ENCODE measurements at regions not wholly inside any gene's neighbourhood (a gene's known extent, or its start where the extent isn't known, plus 50 kb on each side); places are given as distances from the start of the nearest gene placed in this dataset.

- H3K9me3 Mint-ChIP-seq: peaks cover 9% of the 10 kb centered on the region
- no peak overlapping the region for H3K27ac Mint-ChIP-seq
- peaks cover 6% of the 10 kb centered on the region for H3K27me3 Mint-ChIP-seq
- H3K4me1 Mint-ChIP-seq (ENCODE audit: low read depth): no peaks in the 10 kb centered on the region
- no peaks in the 10 kb centered on the region for H3K36me3 Mint-ChIP-seq (ENCODE audit: low read depth)
- no peak overlapping the region for H3K4me3 Mint-ChIP-seq
These were observed 190.6 kb downstream of the NSG2 start for GRCh38 chr5:174236070-174236469.

GRCh38 chr5:174239718-174240117, 194.2 kb downstream of the NSG2 start:
- Mint-ChIP-seq H3K27me3 (no peaks in the 10 kb centered on the region), H3K9me3 (peaks cover 11% of the 10 kb centered on the region), H3K36me3 (ENCODE audit: low read depth) (no peaks in the 10 kb centered on the region), H3K4me3 (no peak overlapping the region), H3K27ac (no peak overlapping the region), H3K4me1 (ENCODE audit: low read depth) (no peaks in the 10 kb centered on the region)

GRCh38 chr5:174242573-174242972, 197.1 kb downstream of the NSG2 start:
- Mint-ChIP-seq H3K27ac (no peak overlapping the region), H3K4me1 (ENCODE audit: low read depth) (no peaks in the 10 kb centered on the region), H3K27me3 (no peaks in the 10 kb centered on the region), H3K36me3 (ENCODE audit: low read depth) (no peaks in the 10 kb centered on the region), H3K4me3 (no peak overlapping the region), H3K9me3 (peaks cover 18% of the 10 kb centered on the region)

GRCh38 chr5:174243904-174244303, 198.4 kb downstream of the NSG2 start:
- Mint-ChIP-seq H3K4me1 (ENCODE audit: low read depth) (no peaks in the 10 kb centered on the region), H3K27me3 (no peaks in the 10 kb centered on the region), H3K36me3 (ENCODE audit: low read depth) (no peaks in the 10 kb centered on the region), H3K27ac (no peak overlapping the region), H3K9me3 (peaks cover 21% of the 10 kb centered on the region), H3K4me3 (no peak overlapping the region)

- peaks cover 15% of the 10 kb centered on the region for H3K9me3 Mint-ChIP-seq
- no peak overlapping the region for H3K27ac Mint-ChIP-seq
- no peaks in the 10 kb centered on the region for H3K27me3 Mint-ChIP-seq
- H3K36me3 Mint-ChIP-seq (ENCODE audit: low read depth): no peaks in the 10 kb centered on the region
- H3K4me1 Mint-ChIP-seq (ENCODE audit: low read depth): no peaks in the 10 kb centered on the region
- H3K4me3 Mint-ChIP-seq: no peak overlapping the region
These were observed 200.1 kb downstream of the NSG2 start for GRCh38 chr5:174245516-174246075.

- Mint-ChIP-seq H3K27ac (no peak overlapping the region), H3K4me1 (ENCODE audit: low read depth) (no peaks in the 10 kb centered on the region), H3K4me3 (no peak overlapping the region), H3K27me3 (no peaks in the 10 kb centered on the region), H3K9me3 (peaks cover 15% of the 10 kb centered on the region), H3K36me3 (ENCODE audit: low read depth) (no peaks in the 10 kb centered on the region)
These were observed 201.2 kb downstream of the NSG2 start for GRCh38 chr5:174246743-174247142.

- Mint-ChIP-seq H3K9me3 (peaks cover 15% of the 10 kb centered on the region), H3K27ac (no peak overlapping the region), H3K27me3 (no peaks in the 10 kb centered on the region), H3K4me3 (no peak overlapping the region), H3K36me3 (ENCODE audit: low read depth) (no peaks in the 10 kb centered on the region), H3K4me1 (ENCODE audit: low read depth) (no peaks in the 10 kb centered on the region)
These were observed 201.8 kb downstream of the NSG2 start for GRCh38 chr5:174247301-174247700.

- no peaks in the 10 kb centered on the region for H3K36me3 Mint-ChIP-seq (ENCODE audit: low read depth)
- no peaks in the 10 kb centered on the region for H3K4me1 Mint-ChIP-seq (ENCODE audit: low read depth)
- H3K4me3 Mint-ChIP-seq: no peak overlapping the region
- H3K27ac Mint-ChIP-seq: no peak overlapping the region
- H3K9me3 Mint-ChIP-seq: peaks cover 9% of the 10 kb centered on the region
- peaks cover 6% of the 10 kb centered on the region for H3K27me3 Mint-ChIP-seq
These were observed 205.9 kb downstream of the NSG2 start for GRCh38 chr5:174251305-174252000.

GRCh38 chr5:174252121-174252520, 206.6 kb downstream of the NSG2 start:
- Mint-ChIP-seq H3K27me3 (peaks cover 6% of the 10 kb centered on the region), H3K36me3 (ENCODE audit: low read depth) (no peaks in the 10 kb centered on the region), H3K4me1 (ENCODE audit: low read depth) (no peaks in the 10 kb centered on the region), H3K9me3 (peaks cover 11% of the 10 kb centered on the region), H3K27ac (no peak overlapping the region), H3K4me3 (no peak overlapping the region)

- peaks cover 5% of the 10 kb centered on the region for H3K9me3 Mint-ChIP-seq
- H3K27ac Mint-ChIP-seq: no peak overlapping the region
- H3K36me3 Mint-ChIP-seq (ENCODE audit: low read depth): no peaks in the 10 kb centered on the region
- H3K4me3 Mint-ChIP-seq: no peak overlapping the region
- no peaks in the 10 kb centered on the region for H3K4me1 Mint-ChIP-seq (ENCODE audit: low read depth)
- H3K27me3 Mint-ChIP-seq: peaks cover 15% of the 10 kb centered on the region
These were observed 214.4 kb downstream of the NSG2 start for GRCh38 chr5:174259696-174260420.

- H3K27ac Mint-ChIP-seq: no peak overlapping the region
- peaks cover 5% of the 10 kb centered on the region for H3K27me3 Mint-ChIP-seq
- no peak overlapping the region for H3K4me3 Mint-ChIP-seq
- no peaks in the 10 kb centered on the region for H3K4me1 Mint-ChIP-seq (ENCODE audit: low read depth)
- no peaks in the 10 kb centered on the region for H3K36me3 Mint-ChIP-seq (ENCODE audit: low read depth)
- H3K9me3 Mint-ChIP-seq: peaks cover 7% of the 10 kb centered on the region
These were observed 225.8 kb downstream of the NSG2 start for GRCh38 chr5:174271316-174271715.

GRCh38 chr5:174272671-174273070, 227.2 kb downstream of the NSG2 start:
- H3K4me3 Mint-ChIP-seq: no peak overlapping the region
- H3K36me3 Mint-ChIP-seq (ENCODE audit: low read depth): no peaks in the 10 kb centered on the region
- H3K4me1 Mint-ChIP-seq (ENCODE audit: low read depth): no peaks in the 10 kb centered on the region
- H3K27me3 Mint-ChIP-seq: peaks cover 5% of the 10 kb centered on the region
- H3K9me3 Mint-ChIP-seq: peaks cover 7% of the 10 kb centered on the region
- no peak overlapping the region for H3K27ac Mint-ChIP-seq

- Mint-ChIP-seq H3K36me3 (ENCODE audit: low read depth) (no peaks in the 10 kb centered on the region), H3K27me3 (peaks cover 5% of the 10 kb centered on the region), H3K9me3 (peaks cover 7% of the 10 kb centered on the region), H3K27ac (no peak overlapping the region), H3K4me3 (no peak overlapping the region), H3K4me1 (ENCODE audit: low read depth) (no peaks in the 10 kb centered on the region)
These were observed 227.8 kb downstream of the NSG2 start for GRCh38 chr5:174273325-174273724.

GRCh38 chr5:174275959-174276358, 230.5 kb downstream of the NSG2 start:
- peaks cover 5% of the 10 kb centered on the region for H3K27me3 Mint-ChIP-seq
- no peak overlapping the region for H3K4me3 Mint-ChIP-seq
- H3K9me3 Mint-ChIP-seq: no peaks in the 10 kb centered on the region
- no peaks in the 10 kb centered on the region for H3K4me1 Mint-ChIP-seq (ENCODE audit: low read depth)
- no peak overlapping the region for H3K27ac Mint-ChIP-seq
- H3K36me3 Mint-ChIP-seq (ENCODE audit: low read depth): no peaks in the 10 kb centered on the region

GRCh38 chr5:174281089-174281760, 235.7 kb downstream of the NSG2 start:
- Mint-ChIP-seq H3K4me3 (no peak overlapping the region), H3K9me3 (no peaks in the 10 kb centered on the region), H3K36me3 (ENCODE audit: low read depth) (no peaks in the 10 kb centered on the region), H3K27ac (no peak overlapping the region), H3K27me3 (peaks cover 8% of the 10 kb centered on the region), H3K4me1 (ENCODE audit: low read depth) (no peaks in the 10 kb centered on the region)

All from stimulated activated naive CD8-positive, alpha-beta T cell treated with anti-CD3 and anti-CD28 coated beads, Interleukin-15, Interleukin-2, amounts not matched to agents 100 ng/mL and 50 ng/mL, for 24 hours (primary cell).